Endodermal cell (in vitro differentiated cells): ENCODE measurements at regions not wholly inside any gene's neighbourhood (a gene's known extent, or its start where the extent isn't known, plus 50 kb on each side); places are given as distances from the start of the nearest gene placed in this dataset.
A peak's percentile ranks its signal among the peaks of the same experiment; 100 is the strongest.

Source experiments
- DNase-seq: peaks from one replicate; pipeline ENCODE4 v3.0.0-alpha.2; 2017
- H3K27ac ChIP-seq: 2 replicates; pipeline ENCODE4 v1.5.1; 2013; ENCODE audit warnings: mild to moderate bottlenecking, low read depth, low read length, moderate library complexity
- H3K27me3 ChIP-seq: 2 replicates; pipeline ENCODE4 v1.6.1; 2013; ENCODE audit warnings: mild to moderate bottlenecking, low read length, moderate library complexity; ENCODE audit not compliant: insufficient read depth, control insufficient read depth, poor library complexity, severe bottlenecking
- H3K36me3 ChIP-seq: 2 replicates; pipeline ENCODE4 v1.7.0; 2013; ENCODE audit warnings: mild to moderate bottlenecking, low read length, moderate library complexity; ENCODE audit not compliant: control insufficient read depth, insufficient read depth
- H3K4me1 ChIP-seq: one replicate; pipeline ENCODE4 v1.7.0; 2013; ENCODE audit warnings: low read length; ENCODE audit not compliant: control insufficient read depth, insufficient read depth
- H3K4me3 ChIP-seq: 2 replicates; pipeline ENCODE4 v1.5.1; 2013; ENCODE audit warnings: mild to moderate bottlenecking, low read length, moderate library complexity
- H3K9ac ChIP-seq: 2 replicates; pipeline ENCODE4 v1.6.1; 2013; ENCODE audit warnings: mild to moderate bottlenecking, low read length, moderate library complexity; ENCODE audit not compliant: poor library complexity, severe bottlenecking; ENCODE audit errors: extremely low read depth
- H3K9me3 ChIP-seq: 2 replicates; pipeline ENCODE4 v1.6.1; 2013; ENCODE audit warnings: mild to moderate bottlenecking, low read length, moderate library complexity; ENCODE audit not compliant: control insufficient read depth
- H3K27ac Mint-ChIP-seq: 2 replicates; pipeline ENCODE4 v1.8.0; 2020; ENCODE audit warnings: mixed read lengths
- H3K27me3 Mint-ChIP-seq: 2 replicates; pipeline ENCODE4 v1.8.0; 2021; ENCODE audit warnings: mild to moderate bottlenecking, mixed read lengths; ENCODE audit not compliant: insufficient read depth
- H3K36me3 Mint-ChIP-seq: 2 replicates; pipeline ENCODE4 v1.8.0; 2020; ENCODE audit warnings: low read depth, mixed read lengths
- H3K4me1 Mint-ChIP-seq: 2 replicates; pipeline ENCODE4 v1.8.0; 2020; ENCODE audit warnings: mixed read lengths
- H3K4me3 Mint-ChIP-seq: 2 replicates; pipeline ENCODE4 v1.8.0; 2020; ENCODE audit warnings: mild to moderate bottlenecking, moderate library complexity, mixed read lengths
- H3K9me3 Mint-ChIP-seq: 2 replicates; pipeline ENCODE4 v1.8.0; 2020; ENCODE audit warnings: mild to moderate bottlenecking, mixed read lengths
- WGBS, 2 experiments: methylation state at CpG; one replicate each; pipeline versions ENCODE4 v1.1.5 to v1.1.7; 2013; ENCODE audit warnings: missing lambda C conversion rate in 2 of 2, mixed read lengths in 1 of 2; ENCODE audit not compliant: insufficient coverage in 1 of 2, insufficient read length in 1 of 2; 5-methylcytosine and 5-hydroxymethylcytosine counted together
- TF ChIP-seq, protein P1 (sequence below): fragments of 200-600 bp; sonication (generic); conservative IDR thresholded peaks from 2 replicates; pipeline ENCODE4 v1.5.0; 2021; ENCODE audit warnings: antibody characterized with exemption, mild to moderate bottlenecking

DNA sequence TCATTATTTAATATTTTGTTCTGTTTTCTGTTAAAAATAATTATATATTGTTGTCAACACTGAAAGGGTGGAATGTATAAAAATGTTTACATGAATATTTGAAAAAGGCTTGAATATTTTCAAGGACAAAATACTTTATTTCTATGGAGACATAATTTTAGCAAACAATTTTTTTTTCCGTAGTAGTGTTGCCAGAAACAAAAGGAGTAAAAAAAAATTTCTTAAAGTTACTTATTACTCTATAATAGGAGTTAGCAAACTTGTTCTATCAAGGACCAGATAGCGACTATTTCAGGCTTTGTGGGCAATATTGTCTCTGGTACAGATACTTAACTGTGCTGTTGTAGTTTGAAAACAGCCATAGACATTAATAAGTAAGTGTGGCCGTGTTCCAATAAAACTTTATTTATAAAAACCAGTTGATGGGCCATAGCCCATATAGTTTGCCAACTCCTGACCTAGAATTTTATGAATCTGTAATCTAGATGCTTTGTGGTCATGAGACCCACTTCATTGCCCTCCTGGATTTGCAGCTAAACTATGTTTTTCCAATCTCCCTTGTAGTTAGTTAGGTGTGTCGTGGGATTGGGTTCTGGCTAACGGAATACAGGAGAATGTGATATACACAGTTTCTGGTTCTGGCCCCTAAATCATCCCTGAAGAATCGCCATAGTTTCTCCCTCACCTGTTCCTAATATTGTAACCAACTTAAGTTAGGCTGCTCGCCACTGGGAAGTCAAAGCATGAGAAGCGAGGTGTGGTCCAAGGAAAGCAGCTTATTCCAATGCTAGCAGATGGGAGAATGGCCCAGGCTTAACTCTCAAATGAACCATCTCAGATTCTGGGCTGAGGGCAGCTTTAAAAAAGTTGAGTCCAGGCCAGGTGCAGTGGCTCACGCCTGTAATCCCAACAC lies 153.6 kb downstream of the ABCA8 start:
- no peak overlapping the region for H3K4me3 Mint-ChIP-seq
- no peaks in the 10 kb centered on the region for H3K27me3 Mint-ChIP-seq

DNA sequence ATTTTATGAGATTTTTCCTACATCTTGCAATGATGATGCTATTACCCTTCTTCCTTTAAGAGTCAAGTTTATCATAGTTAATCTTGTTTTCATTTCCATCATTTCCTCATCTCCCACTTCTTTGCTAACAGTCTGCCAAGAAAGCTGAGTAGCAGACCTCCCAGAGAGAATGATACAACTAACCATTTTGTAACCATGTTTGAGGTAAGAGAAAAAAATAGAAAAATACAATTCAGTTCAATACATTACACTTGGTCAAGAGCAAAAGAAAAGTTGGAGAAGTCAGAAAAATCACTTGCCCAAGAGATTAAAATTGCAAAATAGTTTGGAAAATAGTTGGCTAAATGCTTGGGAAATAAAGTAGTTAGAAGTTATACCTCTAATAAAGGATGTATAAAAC lies 154.4 kb downstream of the ABCA8 start:
- no peak overlapping the region for H3K27ac ChIP-seq
- H3K9me3 ChIP-seq: peaks cover 8% of the 10 kb centered on the region
- no peak overlapping the region for H3K27ac Mint-ChIP-seq
- no peaks in the 10 kb centered on the region for H3K27me3 Mint-ChIP-seq
- peaks cover 21% of the 10 kb centered on the region for H3K9me3 Mint-ChIP-seq
- no peak overlapping the region for H3K4me3 Mint-ChIP-seq
- TF ChIP-seq, protein P1, sequence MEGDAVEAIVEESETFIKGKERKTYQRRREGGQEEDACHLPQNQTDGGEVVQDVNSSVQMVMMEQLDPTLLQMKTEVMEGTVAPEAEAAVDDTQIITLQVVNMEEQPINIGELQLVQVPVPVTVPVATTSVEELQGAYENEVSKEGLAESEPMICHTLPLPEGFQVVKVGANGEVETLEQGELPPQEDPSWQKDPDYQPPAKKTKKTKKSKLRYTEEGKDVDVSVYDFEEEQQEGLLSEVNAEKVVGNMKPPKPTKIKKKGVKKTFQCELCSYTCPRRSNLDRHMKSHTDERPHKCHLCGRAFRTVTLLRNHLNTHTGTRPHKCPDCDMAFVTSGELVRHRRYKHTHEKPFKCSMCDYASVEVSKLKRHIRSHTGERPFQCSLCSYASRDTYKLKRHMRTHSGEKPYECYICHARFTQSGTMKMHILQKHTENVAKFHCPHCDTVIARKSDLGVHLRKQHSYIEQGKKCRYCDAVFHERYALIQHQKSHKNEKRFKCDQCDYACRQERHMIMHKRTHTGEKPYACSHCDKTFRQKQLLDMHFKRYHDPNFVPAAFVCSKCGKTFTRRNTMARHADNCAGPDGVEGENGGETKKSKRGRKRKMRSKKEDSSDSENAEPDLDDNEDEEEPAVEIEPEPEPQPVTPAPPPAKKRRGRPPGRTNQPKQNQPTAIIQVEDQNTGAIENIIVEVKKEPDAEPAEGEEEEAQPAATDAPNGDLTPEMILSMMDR: no peak
- peaks cover 13% of the 10 kb centered on the region for H3K36me3 Mint-ChIP-seq
- no peaks in the 10 kb centered on the region for H3K4me1 ChIP-seq
- no peak for DNase-seq
- H3K36me3 ChIP-seq: no peaks in the 10 kb centered on the region
- H3K9ac ChIP-seq: no peak overlapping the region
- peaks cover 2% of the 10 kb centered on the region for H3K4me1 Mint-ChIP-seq
- no peaks in the 10 kb centered on the region for H3K27me3 ChIP-seq
- H3K4me3 ChIP-seq: no peak overlapping the region

More for the DNA sequence above, 153.6 kb downstream of the ABCA8 start:
- peaks cover 10% of the 10 kb centered on the region for H3K36me3 Mint-ChIP-seq
- Histone ChIP-seq H3K27me3 (no peaks in the 10 kb centered on the region), H3K36me3 (no peaks in the 10 kb centered on the region), H3K27ac (no peak overlapping the region), H3K4me1 (no peaks in the 10 kb centered on the region), H3K9me3 (peaks cover 4% of the 10 kb centered on the region), H3K9ac (no peak overlapping the region), H3K4me3 (no peak overlapping the region)
- H3K4me1 Mint-ChIP-seq: peaks cover 2% of the 10 kb centered on the region
- DNase-seq: no peak
- 86 to 92% methylated on average over 3 to 8 of the region's 9 CpGs for WGBS, 2 experiments
- TF ChIP-seq, protein P1: no peak
- H3K27ac Mint-ChIP-seq: no peak overlapping the region
- H3K9me3 Mint-ChIP-seq: peaks cover 13% of the 10 kb centered on the region

DNA sequence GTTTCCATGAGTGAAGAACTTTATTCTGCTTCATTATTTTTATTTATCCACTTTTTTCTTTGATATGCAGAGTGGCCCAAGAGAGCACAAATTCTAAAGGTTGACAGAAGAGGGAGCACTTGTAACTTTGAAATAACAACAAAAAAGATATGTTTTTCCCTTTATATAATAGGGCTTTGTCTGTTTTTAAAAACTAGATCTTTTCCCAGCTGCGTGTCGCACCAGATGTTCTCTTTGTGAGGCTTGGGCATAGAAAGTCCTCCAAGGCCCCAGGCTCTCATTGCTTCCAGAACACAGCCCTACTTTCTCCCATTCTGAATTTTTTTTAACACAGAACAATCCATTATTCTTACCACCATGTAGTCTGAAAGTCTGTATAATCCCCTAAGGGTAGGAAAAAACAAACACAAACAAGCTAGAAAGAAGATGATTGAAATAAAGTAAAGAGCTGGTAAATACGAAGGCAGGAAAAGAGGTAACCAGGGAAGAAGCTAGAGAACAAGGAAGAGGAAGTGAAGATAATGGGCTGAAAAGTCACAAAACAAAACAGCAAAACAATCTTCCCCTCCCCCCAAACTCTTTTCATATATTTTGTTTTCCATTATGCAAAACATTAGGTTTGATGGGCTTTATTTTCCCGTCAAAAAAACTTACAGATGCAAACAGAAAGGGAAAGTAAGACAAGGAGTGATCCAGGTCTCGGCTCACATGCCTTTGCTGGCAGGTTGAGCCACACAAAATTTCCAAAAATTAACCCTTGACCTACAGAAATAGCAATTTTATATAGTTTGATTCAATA lies 160.4 kb downstream of the ABCA8 start:
- no peak for DNase-seq
- TF ChIP-seq, protein P1: peak; percentile 58
- Histone ChIP-seq H3K9me3 (peaks cover 10% of the 10 kb centered on the region), H3K4me1 (peaks cover 8% of the 10 kb centered on the region), H3K36me3 (no peaks in the 10 kb centered on the region), H3K27ac (peak overlapping the region; percentile 83), H3K27me3 (no peaks in the 10 kb centered on the region), H3K4me3 (peak overlapping the region; percentile 53), H3K9ac (no peak overlapping the region)
- Mint-ChIP-seq H3K4me1 (peaks cover 34% of the 10 kb centered on the region), H3K27ac (peak overlapping the region; percentile 68), H3K36me3 (peaks cover 13% of the 10 kb centered on the region), H3K4me3 (no peak overlapping the region), H3K9me3 (peaks cover 27% of the 10 kb centered on the region), H3K27me3 (no peaks in the 10 kb centered on the region)
- WGBS, 2 experiments: 87 to 89% methylated on average over 3 to 4 of the region's 5 CpGs
